ENCODE measurements at regions not wholly inside any gene's neighbourhood (a gene's known extent, or its start where the extent isn't known, plus 50 kb on each side); places are given as distances from the start of the nearest gene placed in this dataset.
"Not testable (repeated sequence)": the region's sequence is repeated elsewhere in the genome, so short reads cannot be mapped to it uniquely, and the experiment has no call there.

DNA sequence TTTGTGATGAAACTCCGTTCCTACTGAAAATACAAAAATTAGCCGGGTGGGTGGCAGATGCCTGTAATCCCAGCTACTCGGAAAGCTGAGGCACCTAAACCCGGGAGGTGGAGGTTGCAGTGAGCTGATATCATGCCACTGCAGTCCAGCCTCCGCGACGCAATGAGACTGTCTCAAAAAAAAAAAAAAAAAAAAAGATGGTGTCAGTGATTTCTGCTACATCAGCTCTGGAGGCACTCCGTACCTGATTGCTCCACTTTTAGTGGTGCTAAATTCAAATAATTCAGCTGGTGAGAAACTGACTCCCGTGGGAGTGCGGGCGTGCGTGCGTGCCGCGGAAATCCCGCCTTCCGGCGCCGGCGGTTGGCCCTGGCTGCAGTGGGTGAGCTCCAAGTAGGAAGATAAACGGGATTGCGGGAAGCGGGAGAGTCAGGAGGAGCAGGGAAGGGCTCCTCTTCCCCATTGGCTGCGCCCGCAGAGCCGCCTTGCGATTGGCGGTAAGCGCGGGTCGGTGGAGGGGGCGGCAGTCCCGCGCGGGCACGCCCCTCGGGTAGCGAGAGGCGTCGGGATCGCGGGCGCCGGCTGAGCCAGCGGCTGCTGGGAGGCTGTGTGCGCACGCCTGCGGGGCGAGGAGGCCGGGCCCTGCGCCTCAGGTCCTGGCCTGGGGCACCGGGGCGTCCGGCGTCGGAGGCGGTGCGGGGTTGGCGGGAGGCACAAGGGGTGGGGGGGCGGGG lies 65.0 kb upstream of the TP53TG3 start:
- H3K4me3 ChIP-seq, H3K36me3 ChIP-seq, H3K27ac ChIP-seq, H3K9me3 ChIP-seq, H3K27me3 ChIP-seq, DNase-seq, H3K4me1 ChIP-seq: not testable (repeated sequence)
- ATAC-seq (ENCODE audit: low FRiP score in 2 of 2) = peak in 1 of 2 donors; percentile 61
- 67% methylated on average over 6 of the region's 60 CpGs; no CpG with 5 or more reads in 1 of the 2 donors for WGBS, 2 donors
